Mesenchymal stem cell (in vitro differentiated cells and primary cell): ENCODE measurements at regions not wholly inside any gene's neighbourhood (a gene's known extent, or its start where the extent isn't known, plus 50 kb on each side); places are given as distances from the start of the nearest gene placed in this dataset.

Experiments
- DNase-seq: peaks from one replicate; pipeline ENCODE4 v3.0.0-alpha.2; 2013
- H2AFZ ChIP-seq: one replicate; pipeline ENCODE4 v1.6.1; 2013; ENCODE audit warnings: low read depth, mild to moderate bottlenecking, control low read depth, inconsistent platforms, low read length, moderate library complexity
- H2AK5ac ChIP-seq: 2 replicates; pipeline ENCODE4 v1.6.1; 2013; ENCODE audit warnings: low read length, moderate library complexity, mild to moderate bottlenecking, inconsistent platforms; ENCODE audit not compliant: severe bottlenecking
- H2BK120ac ChIP-seq: one replicate; pipeline ENCODE4 v1.6.1; 2013; ENCODE audit warnings: low read depth, mild to moderate bottlenecking, inconsistent platforms, low read length, moderate library complexity
- H2BK12ac ChIP-seq, 2 experiments: one replicate each; pipeline ENCODE4 v1.6.1; 2013; ENCODE audit warnings: inconsistent platforms in 2 of 2, low read length in 2 of 2, mild to moderate bottlenecking in 2 of 2, moderate library complexity in 2 of 2, control low read depth in 1 of 2
- H2BK15ac ChIP-seq: one replicate; pipeline ENCODE4 v1.6.1; 2013; ENCODE audit warnings: mild to moderate bottlenecking, low read depth, inconsistent platforms; ENCODE audit not compliant: poor library complexity, severe bottlenecking
- H2BK5ac ChIP-seq: 2 replicates; pipeline ENCODE4 v1.6.1; 2013; ENCODE audit warnings: low read depth, mild to moderate bottlenecking, low read length, control low read depth, inconsistent platforms; ENCODE audit not compliant: poor library complexity, severe bottlenecking
- H3K14ac ChIP-seq, 2 experiments: one replicate each; pipeline ENCODE4 v1.6.1; 2013; ENCODE audit warnings: inconsistent platforms in 2 of 2, low read length in 2 of 2, control low read depth in 1 of 2, mild to moderate bottlenecking in 1 of 2, moderate library complexity in 1 of 2
- H3K18ac ChIP-seq, 2 experiments: one replicate each; pipeline ENCODE4 v1.6.1; 2013; ENCODE audit warnings: inconsistent platforms in 2 of 2, low read length in 2 of 2, control low read depth in 1 of 2, low read depth in 1 of 2, mild to moderate bottlenecking in 1 of 2
- H3K23ac ChIP-seq, 2 experiments: one replicate each; pipeline ENCODE4 v1.6.1; 2013; ENCODE audit warnings: inconsistent platforms in 2 of 2, low read length in 2 of 2, mild to moderate bottlenecking in 2 of 2, moderate library complexity in 2 of 2, control low read depth in 1 of 2
- H3K27ac ChIP-seq: 2 replicates; pipeline ENCODE4 v1.5.1; 2013; ENCODE audit warnings: mild to moderate bottlenecking, moderate library complexity, low read length, control low read depth, inconsistent platforms; ENCODE audit not compliant: poor library complexity, severe bottlenecking
- H3K27me3 ChIP-seq, 2 experiments: 2 replicates each; pipeline versions ENCODE4 v1.6.1 to v1.7.0; 2013; ENCODE audit warnings: low read length in 2 of 2, mild to moderate bottlenecking in 2 of 2, moderate library complexity in 2 of 2, control low read depth in 1 of 2, inconsistent platforms in 1 of 2; ENCODE audit not compliant: control insufficient read depth in 1 of 2, insufficient read depth in 1 of 2
- H3K36me3 ChIP-seq, 2 experiments: 2 replicates each; pipeline versions ENCODE4 v1.6.1 to v1.7.0; 2013; ENCODE audit warnings: low read length in 2 of 2, control low read depth in 1 of 2, inconsistent platforms in 1 of 2, low read depth in 1 of 2, mild to moderate bottlenecking in 1 of 2; ENCODE audit not compliant: insufficient read depth in 2 of 2, control insufficient read depth in 1 of 2
- H3K4ac ChIP-seq, 2 experiments: one replicate each; pipeline ENCODE4 v1.6.1; 2013; ENCODE audit warnings: inconsistent platforms in 2 of 2, low read length in 2 of 2, mild to moderate bottlenecking in 2 of 2, moderate library complexity in 2 of 2, control low read depth in 1 of 2, low read depth in 1 of 2
- H3K4me1 ChIP-seq: 2 replicates; pipeline ENCODE4 v1.6.1; 2013; ENCODE audit warnings: low read depth, low read length, control low read depth; ENCODE audit not compliant: control insufficient read depth, insufficient read depth
- H3K4me2 ChIP-seq: 2 replicates; pipeline ENCODE4 v1.6.1; 2013; ENCODE audit warnings: low read length, mild to moderate bottlenecking, inconsistent platforms; ENCODE audit not compliant: poor library complexity, severe bottlenecking
- H3K4me3 ChIP-seq, 2 experiments: 2 replicates each; pipeline versions ENCODE4 v1.5.1 to v1.7.0; 2013; ENCODE audit warnings: low read length in 2 of 2, mild to moderate bottlenecking in 2 of 2, control low read depth in 1 of 2, low read depth in 1 of 2; ENCODE audit not compliant: insufficient read depth in 1 of 2
- H3K79me1 ChIP-seq: replicated peaks from 2 replicates; pipeline ENCODE4 v1.6.1; 2013; ENCODE audit warnings: mild to moderate bottlenecking, control low read depth, low read length, inconsistent platforms; ENCODE audit not compliant: poor library complexity, severe bottlenecking
- H3K9ac ChIP-seq: 2 replicates; pipeline ENCODE4 v1.7.0; 2013; ENCODE audit warnings: mild to moderate bottlenecking, low read length, moderate library complexity
- H3K9me3 ChIP-seq: 2 replicates; pipeline ENCODE4 v1.7.0; 2013; ENCODE audit warnings: mild to moderate bottlenecking, low read length; ENCODE audit not compliant: control insufficient read depth
- H4K8ac ChIP-seq: one replicate; pipeline ENCODE4 v1.6.1; 2013; ENCODE audit warnings: inconsistent platforms, mild to moderate bottlenecking, low read length, moderate library complexity
- H4K91ac ChIP-seq: one replicate; pipeline ENCODE4 v1.6.1; 2013; ENCODE audit warnings: mild to moderate bottlenecking, low read length, inconsistent platforms
- WGBS: methylation state at CpG from one replicate; pipeline ENCODE4 v1.1.7; 2013; ENCODE audit warnings: mixed read lengths; 5-methylcytosine and 5-hydroxymethylcytosine counted together

DNA sequence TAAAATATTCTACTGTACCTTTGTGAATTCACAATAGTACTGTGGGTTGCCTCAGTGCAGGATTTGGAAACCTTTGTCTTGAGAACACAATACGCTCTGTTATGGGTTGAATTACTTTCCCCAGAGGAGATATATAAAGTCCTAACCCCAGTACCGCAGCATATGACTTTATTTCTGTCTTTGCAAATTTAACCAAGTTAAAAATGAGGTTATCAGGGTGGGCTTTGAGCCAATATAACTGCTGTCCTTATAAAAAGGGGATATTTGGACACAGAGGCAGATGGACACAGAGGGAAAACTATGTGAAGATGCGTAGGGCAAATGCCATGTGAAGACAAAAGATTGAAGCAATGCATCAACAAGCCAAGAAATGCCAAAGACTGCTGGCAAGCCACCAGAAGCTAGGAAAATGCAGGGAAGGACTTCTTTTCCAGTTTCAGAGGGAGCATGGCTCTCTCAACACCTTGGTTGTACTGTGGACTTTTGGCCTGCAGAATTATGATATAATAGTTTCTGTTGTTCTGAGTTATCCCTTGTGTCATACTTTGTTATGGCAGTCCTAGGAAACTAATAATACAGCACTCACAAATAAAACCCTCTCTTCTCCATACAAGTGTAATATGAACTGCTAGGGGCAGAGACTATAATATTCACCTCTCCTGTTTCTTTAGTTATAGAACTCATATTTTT, 292.6 kb upstream of the SPTLC3 start:
- Histone ChIP-seq H3K27ac (no peak overlapping the region), H2BK5ac (no peak overlapping the region), H2AK5ac (no peak overlapping the region), H3K36me3 (no peaks in the 10 kb centered on the region), H3K18ac (no peak overlapping the region), H2BK120ac (no peak overlapping the region), H2BK12ac (no peak overlapping the region), H2AFZ (no peak overlapping the region), H3K14ac (no peak overlapping the region), H3K4me3 (no peak overlapping the region), H3K4me2 (no peak overlapping the region), H3K23ac (no peak overlapping the region), H3K9ac (no peak overlapping the region), H3K79me1 (no peaks in the 10 kb centered on the region), H3K4ac (no peak overlapping the region), H3K4me1 (no peaks in the 10 kb centered on the region), H2BK15ac (no peak overlapping the region), H3K27me3 (no peaks in the 10 kb centered on the region), H3K9me3 (no peaks in the 10 kb centered on the region), H4K91ac (no peak overlapping the region), H4K8ac (no peak overlapping the region)
- WGBS = 92% methylated on average over 2 of the region's 3 CpGs
- no peak for DNase-seq

DNA sequence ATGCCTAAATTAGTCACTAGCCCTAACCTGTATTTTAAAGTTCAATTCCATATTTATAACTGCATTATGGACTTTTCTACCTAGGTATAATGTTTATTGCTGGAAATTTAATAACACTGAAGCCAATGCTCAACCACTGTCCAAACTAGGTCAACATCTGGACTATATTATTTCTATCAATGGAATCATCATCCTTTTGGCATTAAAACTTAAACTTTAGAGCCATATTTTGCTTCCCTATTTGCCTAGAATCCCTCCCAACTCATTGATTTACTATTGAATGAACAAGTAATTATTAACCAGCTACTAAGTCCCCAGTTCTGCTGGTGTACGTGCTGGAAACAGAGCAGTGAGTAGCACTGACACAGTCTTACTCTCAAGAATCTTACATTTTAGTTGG, 291.7 kb upstream of the SPTLC3 start:
- H3K27me3 ChIP-seq = no peaks in the 10 kb centered on the region
- 57% methylated on average over 1 of the region's 1 CpG for WGBS

DNA sequence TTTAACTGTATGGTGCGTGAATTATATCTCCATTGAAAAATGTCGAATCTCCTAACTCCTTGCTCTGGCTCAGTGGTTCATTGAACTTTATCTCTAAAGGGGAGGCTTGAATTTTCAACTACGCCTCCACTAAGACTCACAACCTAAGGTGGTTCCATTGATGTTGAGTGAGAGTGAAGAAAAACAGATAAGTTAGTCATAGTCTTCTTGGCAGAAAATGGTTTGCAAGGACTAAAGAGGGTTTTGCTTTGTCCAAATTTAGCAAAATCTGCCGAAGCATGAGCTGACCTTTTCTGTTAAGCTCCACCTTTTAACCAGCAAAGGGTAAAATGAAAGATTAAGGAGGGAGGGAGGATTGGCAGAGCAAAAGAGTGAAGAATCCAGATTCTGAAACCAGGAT, 290.2 kb upstream of the SPTLC3 start:
- Histone ChIP-seq H3K36me3 (no peaks in the 10 kb centered on the region), H2BK12ac (no peak overlapping the region), H3K4me1 (no peaks in the 10 kb centered on the region), H3K9ac (no peak overlapping the region), H2BK15ac (no peak overlapping the region), H3K27ac (no peak overlapping the region), H2BK120ac (no peak overlapping the region), H2AK5ac (no peak overlapping the region), H3K14ac (no peak overlapping the region), H3K27me3 (no peaks in the 10 kb centered on the region), H2BK5ac (no peak overlapping the region), H4K8ac (no peak overlapping the region), H3K4me3 (no peak overlapping the region), H3K9me3 (no peaks in the 10 kb centered on the region), H4K91ac (no peak overlapping the region), H3K23ac (no peak overlapping the region), H3K4me2 (no peak overlapping the region), H3K79me1 (no peaks in the 10 kb centered on the region), H3K18ac (no peak overlapping the region), H3K4ac (no peak overlapping the region), H2AFZ (no peak overlapping the region)
- 80% methylated on average over 1 of the region's 4 CpGs for WGBS
- DNase-seq = no peak

More for the DNA sequence above, 291.7 kb upstream of the SPTLC3 start:
- Histone ChIP-seq H2AK5ac (no peak overlapping the region), H3K4me2 (no peak overlapping the region), H3K9ac (no peak overlapping the region), H3K79me1 (no peaks in the 10 kb centered on the region), H3K18ac (no peak overlapping the region), H4K8ac (no peak overlapping the region), H2BK5ac (no peak overlapping the region), H2AFZ (no peak overlapping the region), H3K4me1 (no peaks in the 10 kb centered on the region), H2BK15ac (no peak overlapping the region), H4K91ac (no peak overlapping the region), H2BK120ac (no peak overlapping the region), H3K36me3 (no peaks in the 10 kb centered on the region), H3K9me3 (no peaks in the 10 kb centered on the region), H3K4ac (no peak overlapping the region), H3K4me3 (no peak overlapping the region), H3K23ac (no peak overlapping the region), H3K27ac (no peak overlapping the region), H2BK12ac (no peak overlapping the region), H3K14ac (no peak overlapping the region)
- no peak for DNase-seq

DNA sequence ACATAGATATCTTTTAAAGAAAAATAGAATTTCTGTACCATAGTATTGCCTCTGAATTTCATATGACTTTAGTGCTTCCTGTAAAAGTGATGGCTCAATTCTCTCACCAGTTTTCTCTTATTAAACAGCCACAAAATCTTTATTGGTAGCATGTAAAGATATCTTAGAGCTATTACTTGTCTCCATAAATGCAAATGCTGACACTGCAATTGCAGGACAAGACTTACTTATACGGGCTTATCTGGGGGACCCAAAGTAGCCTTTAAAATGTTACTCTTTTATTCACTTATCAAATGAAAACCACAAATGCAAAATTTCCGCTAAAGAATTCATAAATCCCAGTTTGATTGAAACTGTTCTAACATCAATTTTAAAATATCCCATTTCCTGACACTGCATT, 287.1 kb upstream of the SPTLC3 start:
- no peak overlapping the region for H3K14ac ChIP-seq
- no peak overlapping the region for H4K91ac ChIP-seq
- no peak overlapping the region for H2BK15ac ChIP-seq
- H3K4me3 ChIP-seq = no peak overlapping the region
- no peaks in the 10 kb centered on the region for H3K4me1 ChIP-seq
- H3K9ac ChIP-seq = no peak overlapping the region
- H2BK120ac ChIP-seq = no peak overlapping the region
- H4K8ac ChIP-seq = no peak overlapping the region
- H3K18ac ChIP-seq = no peak overlapping the region
- H3K4ac ChIP-seq = no peak overlapping the region
- no peaks in the 10 kb centered on the region for H3K79me1 ChIP-seq
- H3K4me2 ChIP-seq = no peak overlapping the region
- no peak overlapping the region for H2AFZ ChIP-seq
- no peak overlapping the region for H3K23ac ChIP-seq
- no peak overlapping the region for H3K27ac ChIP-seq
- H2BK12ac ChIP-seq = no peak overlapping the region
- H2AK5ac ChIP-seq = no peak overlapping the region
- H3K36me3 ChIP-seq = no peaks in the 10 kb centered on the region
- DNase-seq = no peak
- 93% methylated on average over 2 of the region's 2 CpGs for WGBS
- H3K9me3 ChIP-seq = no peaks in the 10 kb centered on the region
- no peak overlapping the region for H2BK5ac ChIP-seq
- no peaks in the 10 kb centered on the region for H3K27me3 ChIP-seq
